ENCODE measurements at regions not wholly inside any gene's neighbourhood (a gene's known extent, or its start where the extent isn't known, plus 50 kb on each side); places are given as distances from the start of the nearest gene placed in this dataset.
"Not testable (repeated sequence)": the region's sequence is repeated elsewhere in the genome, so short reads cannot be mapped to it uniquely, and the experiment has no call there.

GRCh38 chr11:93053864-93054263 lies 84.4 kb downstream of the MTNR1B start:
- TF ChIP-seq CTCF (IDR thresholded peaks at IDR 0.05), result no peak
- Histone ChIP-seq H3K36me3 (ENCODE audit: control insufficient read depth, insufficient read depth, low read length) (no peaks in the 10 kb centered on the region), H3K27me3 (ENCODE audit: control insufficient read depth, insufficient read depth, low read length) (no peaks in the 10 kb centered on the region), H3K4me2 (ENCODE audit: low read length) (no peak overlapping the region), H3K27ac (no peak overlapping the region), H3K79me2 (no peaks in the 10 kb centered on the region), H3K9ac (no peak overlapping the region), H2AFZ (no peak overlapping the region), H3K9me3 (ENCODE audit: control insufficient read depth, low read length) (no peaks in the 10 kb centered on the region), H3K4me1 (no peaks in the 10 kb centered on the region), H3K4me3 (ENCODE audit: low read depth, low read length) (no peak overlapping the region)

GRCh38 chr11:93054279-93054678 lies 84.8 kb downstream of the MTNR1B start:
- Histone ChIP-seq H3K9ac (no peak overlapping the region), H3K79me2 (no peaks in the 10 kb centered on the region), H3K4me3 (ENCODE audit: low read depth, low read length) (no peak overlapping the region), H3K9me3 (ENCODE audit: control insufficient read depth, low read length) (no peaks in the 10 kb centered on the region), H3K4me1 (no peaks in the 10 kb centered on the region), H2AFZ (no peak overlapping the region), H3K27ac (no peak overlapping the region), H3K36me3 (ENCODE audit: control insufficient read depth, insufficient read depth, low read length) (no peaks in the 10 kb centered on the region), H3K4me2 (ENCODE audit: low read length) (no peak overlapping the region), H3K27me3 (ENCODE audit: control insufficient read depth, insufficient read depth, low read length) (no peaks in the 10 kb centered on the region)
- no peak for TF ChIP-seq CTCF (IDR thresholded peaks at IDR 0.05)

- Histone ChIP-seq H3K9me3 (ENCODE audit: control insufficient read depth, low read length) (no peaks in the 10 kb centered on the region), H3K4me2 (ENCODE audit: low read length) (no peak overlapping the region), H3K4me1 (no peaks in the 10 kb centered on the region)
Measured at GRCh38 chr11:93054881-93055280, 85.4 kb downstream of the MTNR1B start.

GRCh38 chr11:93059117-93059957 lies 89.9 kb downstream of the MTNR1B start:
- no peaks in the 10 kb centered on the region for H3K36me3 ChIP-seq (ENCODE audit: control insufficient read depth, insufficient read depth, low read length)
- no peak for TF ChIP-seq CTCF (IDR thresholded peaks at IDR 0.05)
- no peak overlapping the region for H3K9ac ChIP-seq
- no peaks in the 10 kb centered on the region for H3K27me3 ChIP-seq (ENCODE audit: control insufficient read depth, insufficient read depth, low read length)
- no peaks in the 10 kb centered on the region for H3K79me2 ChIP-seq
- no peak overlapping the region for H2AFZ ChIP-seq
- H3K4me3 ChIP-seq (ENCODE audit: low read depth, low read length), result no peak overlapping the region
- H3K27ac ChIP-seq, result no peak overlapping the region
- no peak overlapping the region for H3K4me2 ChIP-seq (ENCODE audit: low read length)
- H3K4me1 ChIP-seq, result no peaks in the 10 kb centered on the region
- no peaks in the 10 kb centered on the region for H3K9me3 ChIP-seq (ENCODE audit: control insufficient read depth, low read length)

More at GRCh38 chr11:93054881-93055280, 85.4 kb downstream of the MTNR1B start:
- H2AFZ ChIP-seq, result no peak overlapping the region
- H3K4me3 ChIP-seq (ENCODE audit: low read depth, low read length), result no peak overlapping the region
- no peak overlapping the region for H3K27ac ChIP-seq
- H3K9ac ChIP-seq, result no peak overlapping the region
- no peaks in the 10 kb centered on the region for H3K27me3 ChIP-seq (ENCODE audit: control insufficient read depth, insufficient read depth, low read length)
- TF ChIP-seq CTCF (IDR thresholded peaks at IDR 0.05), result no peak
- H3K79me2 ChIP-seq, result no peaks in the 10 kb centered on the region
- no peaks in the 10 kb centered on the region for H3K36me3 ChIP-seq (ENCODE audit: control insufficient read depth, insufficient read depth, low read length)

- Histone ChIP-seq H3K27ac (no peak overlapping the region), H3K79me2 (no peaks in the 10 kb centered on the region), H3K4me2 (ENCODE audit: low read length) (no peak overlapping the region), H2AFZ (no peak overlapping the region), H3K4me1 (no peaks in the 10 kb centered on the region), H3K36me3 (ENCODE audit: control insufficient read depth, insufficient read depth, low read length) (no peaks in the 10 kb centered on the region), H3K9me3 (ENCODE audit: control insufficient read depth, low read length) (no peaks in the 10 kb centered on the region), H3K9ac (no peak overlapping the region), H3K27me3 (ENCODE audit: control insufficient read depth, insufficient read depth, low read length) (no peaks in the 10 kb centered on the region), H3K4me3 (ENCODE audit: low read depth, low read length) (no peak overlapping the region)
- TF ChIP-seq CTCF (IDR thresholded peaks at IDR 0.05), result no peak
Measured at GRCh38 chr11:93063086-93063485, 93.6 kb downstream of the MTNR1B start.

GRCh38 chr11:93065074-93065674 lies 95.7 kb downstream of the MTNR1B start:
- H3K4me1 ChIP-seq; H2AFZ ChIP-seq; H3K4me2 ChIP-seq (ENCODE audit: low read length); H3K9me3 ChIP-seq (ENCODE audit: control insufficient read depth, low read length); H3K79me2 ChIP-seq; H3K36me3 ChIP-seq (ENCODE audit: control insufficient read depth, insufficient read depth, low read length); H3K27ac ChIP-seq; H3K9ac ChIP-seq; H3K4me3 ChIP-seq (ENCODE audit: low read depth, low read length); H3K27me3 ChIP-seq (ENCODE audit: control insufficient read depth, insufficient read depth, low read length): not testable (repeated sequence)
